ENCODE measurements at regions not wholly inside any gene's neighbourhood (a gene's known extent, or its start where the extent isn't known, plus 50 kb on each side); places are given as distances from the start of the nearest gene placed in this dataset.
"Not testable (repeated sequence)": the region's sequence is repeated elsewhere in the genome, so short reads cannot be mapped to it uniquely, and the experiment has no call there.

GRCh38 chrX:113512700-113513395 is 672.2 kb upstream of the AMOT start:
- POLR2A ChIA-PET = no interaction called here
- no peak for TF ChIP-seq CTCF (IDR thresholded peaks at IDR 0.05; ENCODE audit: insufficient read depth, low read depth, low read length)
- no peaks in the 10 kb centered on the region for H3K27me3 ChIP-seq (ENCODE audit: control insufficient read depth, insufficient read depth, low read length)
- H3K36me3 ChIP-seq (ENCODE audit: control insufficient read depth, insufficient read depth, low read length) = no peaks in the 10 kb centered on the region
- no peak overlapping the region for H3K4me3 ChIP-seq (ENCODE audit: low read depth, low read length)
- CTCF ChIA-PET = no interaction called here
- no peak for DNase-seq (ENCODE audit: low read depth)

GRCh38 chrX:113510586-113510985 is 670.0 kb upstream of the AMOT start:
- Histone ChIP-seq H3K27me3 (ENCODE audit: control insufficient read depth, insufficient read depth, low read length) (no peaks in the 10 kb centered on the region), H3K4me3 (ENCODE audit: low read depth, low read length) (no peak overlapping the region), H3K36me3 (ENCODE audit: control insufficient read depth, insufficient read depth, low read length) (no peaks in the 10 kb centered on the region)
- no peak for TF ChIP-seq CTCF (IDR thresholded peaks at IDR 0.05; ENCODE audit: insufficient read depth, low read depth, low read length)
- ChIA-PET POLR2A (no interaction called here), CTCF (no interaction called here)
- DNase-seq (ENCODE audit: low read depth) = no peak

- no peak for DNase-seq (ENCODE audit: low read depth)
- CTCF ChIA-PET = no interaction called here
- POLR2A ChIA-PET = no interaction called here
- no peak for TF ChIP-seq CTCF (IDR thresholded peaks at IDR 0.05; ENCODE audit: insufficient read depth, low read depth, low read length)
- Histone ChIP-seq H3K36me3 (ENCODE audit: control insufficient read depth, insufficient read depth, low read length) (no peaks in the 10 kb centered on the region), H3K27me3 (ENCODE audit: control insufficient read depth, insufficient read depth, low read length) (no peaks in the 10 kb centered on the region), H3K4me3 (ENCODE audit: low read depth, low read length) (no peak overlapping the region)
These were observed 652.3 kb upstream of the AMOT start for GRCh38 chrX:113492895-113493294.

GRCh38 chrX:113473418-113473817 is 632.8 kb upstream of the AMOT start:
- Histone ChIP-seq H3K4me3 (ENCODE audit: low read depth, low read length) (no peak overlapping the region), H3K27me3 (ENCODE audit: control insufficient read depth, insufficient read depth, low read length) (no peaks in the 10 kb centered on the region), H3K36me3 (ENCODE audit: control insufficient read depth, insufficient read depth, low read length) (no peaks in the 10 kb centered on the region)
- no peak for TF ChIP-seq CTCF (IDR thresholded peaks at IDR 0.05; ENCODE audit: insufficient read depth, low read depth, low read length)
- CTCF ChIA-PET = no interaction called here
- DNase-seq (ENCODE audit: low read depth) = no peak
- POLR2A ChIA-PET = no interaction called here

GRCh38 chrX:113473015-113473414 is 632.4 kb upstream of the AMOT start:
- DNase-seq (ENCODE audit: low read depth); CTCF ChIA-PET; H3K4me3 ChIP-seq (ENCODE audit: low read depth, low read length); POLR2A ChIA-PET; H3K36me3 ChIP-seq (ENCODE audit: control insufficient read depth, insufficient read depth, low read length); H3K27me3 ChIP-seq (ENCODE audit: control insufficient read depth, insufficient read depth, low read length): not testable (repeated sequence)

- CTCF ChIA-PET = interaction anchor here (0.6 kb wide), 1 partner anchor 829 kb away, joined by 3 read pairs; no protein-coding TSS in a partner anchor
- DNase-seq (ENCODE audit: low read depth) = no peak
- POLR2A ChIA-PET = no interaction called here
- Histone ChIP-seq H3K4me3 (ENCODE audit: low read depth, low read length) (no peak overlapping the region), H3K36me3 (ENCODE audit: control insufficient read depth, insufficient read depth, low read length) (no peaks in the 10 kb centered on the region), H3K27me3 (ENCODE audit: control insufficient read depth, insufficient read depth, low read length) (no peaks in the 10 kb centered on the region)
- TF ChIP-seq CTCF (IDR thresholded peaks at IDR 0.05; ENCODE audit: insufficient read depth, low read depth, low read length) = no peak
These were observed 629.5 kb upstream of the AMOT start for GRCh38 chrX:113470166-113470565.
